ENCODE measurements at regions not wholly inside any gene's neighbourhood (a gene's known extent, or its start where the extent isn't known, plus 50 kb on each side); places are given as distances from the start of the nearest gene placed in this dataset.

DNA sequence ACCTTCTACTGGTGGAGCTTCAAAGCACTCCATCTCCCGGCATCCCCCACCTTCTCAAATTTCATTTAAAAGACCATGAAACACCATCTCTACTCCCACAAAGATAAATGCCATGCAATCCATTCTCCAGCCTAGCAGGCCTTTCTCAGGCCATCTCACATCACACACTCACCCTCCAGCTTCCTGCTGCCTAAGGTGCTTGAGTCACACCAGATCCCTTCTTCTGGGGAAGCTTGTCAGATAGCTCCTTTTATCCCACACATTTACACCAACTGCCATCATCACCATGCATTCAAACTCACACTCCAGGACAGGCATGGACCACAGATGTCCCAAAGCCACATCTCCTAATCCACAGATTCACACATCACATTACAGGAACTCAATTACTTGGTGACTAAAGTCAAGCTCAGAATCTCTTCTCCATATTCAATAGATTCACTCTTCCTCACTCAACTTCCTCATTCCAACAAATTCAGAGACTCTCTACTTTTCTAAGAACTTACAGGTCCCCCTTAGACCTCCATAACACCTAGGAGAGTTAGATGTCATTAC is 292.5 kb downstream of the TNS1 start:
- TF ChIP-seq POLR2AphosphoS5 (IDR thresholded peaks at IDR 0.05; ENCODE audit: low read depth, low read length) = no peak
- no peak for TF ChIP-seq POU2F2 (IDR thresholded peaks at IDR 0.05; ENCODE audit: low read depth, low read length)
- no peak for TF ChIP-seq POLR2A (IDR thresholded peaks at IDR 0.05; ENCODE audit: low read depth, low read length)
- TF ChIP-seq TAF1 (IDR thresholded peaks at IDR 0.05; ENCODE audit: low read depth, low read length) = no peak
- no peak for TF ChIP-seq SPI1 (IDR thresholded peaks at IDR 0.05; ENCODE audit: low read depth, low read length)
- TF ChIP-seq PAX5 (IDR thresholded peaks at IDR 0.05; ENCODE audit: insufficient read depth, low read length, severe bottlenecking) = no peak
